ENCODE measurements at regions not wholly inside any gene's neighbourhood (a gene's known extent, or its start where the extent isn't known, plus 50 kb on each side); places are given as distances from the start of the nearest gene placed in this dataset.

- no peak overlapping the region for H3K4me3 ChIP-seq (ENCODE audit: control insufficient read depth, low read depth, low read length)
- TF ChIP-seq CTCF (conservative IDR thresholded peaks at IDR 0.05; ENCODE audit: control insufficient read depth, insufficient read depth, low read depth, low read length), result no peak
- DNase-seq (ENCODE audit: low read depth), result no peak
Measured at GRCh38 chrX:98516120-98516519, 1632.4 kb downstream of the RPA4 start.

- H3K4me3 ChIP-seq (ENCODE audit: control insufficient read depth, low read depth, low read length), result no peak overlapping the region
- TF ChIP-seq CTCF (conservative IDR thresholded peaks at IDR 0.05; ENCODE audit: control insufficient read depth, insufficient read depth, low read depth, low read length), result no peak
- DNase-seq (ENCODE audit: low read depth), result no peak
Measured at GRCh38 chrX:98523026-98523425, 1639.3 kb downstream of the RPA4 start.

GRCh38 chrX:98523521-98523920 lies 1639.8 kb downstream of the RPA4 start:
- no peak for DNase-seq (ENCODE audit: low read depth)
- TF ChIP-seq CTCF (conservative IDR thresholded peaks at IDR 0.05; ENCODE audit: control insufficient read depth, insufficient read depth, low read depth, low read length), result no peak
- no peak overlapping the region for H3K4me3 ChIP-seq (ENCODE audit: control insufficient read depth, low read depth, low read length)

- H3K4me3 ChIP-seq (ENCODE audit: control insufficient read depth, low read depth, low read length), result no peak overlapping the region
- no peak for TF ChIP-seq CTCF (conservative IDR thresholded peaks at IDR 0.05; ENCODE audit: control insufficient read depth, insufficient read depth, low read depth, low read length)
- DNase-seq (ENCODE audit: low read depth), result no peak
Measured at GRCh38 chrX:98548519-98548918, 1664.8 kb downstream of the RPA4 start.

- no peak for TF ChIP-seq CTCF (conservative IDR thresholded peaks at IDR 0.05; ENCODE audit: control insufficient read depth, insufficient read depth, low read depth, low read length)
- DNase-seq (ENCODE audit: low read depth), result no peak
- no peak overlapping the region for H3K4me3 ChIP-seq (ENCODE audit: control insufficient read depth, low read depth, low read length)
Measured at GRCh38 chrX:98568795-98569194, 1685.1 kb downstream of the RPA4 start.

GRCh38 chrX:98605941-98606340 lies 1722.2 kb downstream of the RPA4 start:
- TF ChIP-seq CTCF (conservative IDR thresholded peaks at IDR 0.05; ENCODE audit: control insufficient read depth, insufficient read depth, low read depth, low read length), result no peak
- DNase-seq (ENCODE audit: low read depth), result no peak
- H3K4me3 ChIP-seq (ENCODE audit: control insufficient read depth, low read depth, low read length), result no peak overlapping the region

DNA sequence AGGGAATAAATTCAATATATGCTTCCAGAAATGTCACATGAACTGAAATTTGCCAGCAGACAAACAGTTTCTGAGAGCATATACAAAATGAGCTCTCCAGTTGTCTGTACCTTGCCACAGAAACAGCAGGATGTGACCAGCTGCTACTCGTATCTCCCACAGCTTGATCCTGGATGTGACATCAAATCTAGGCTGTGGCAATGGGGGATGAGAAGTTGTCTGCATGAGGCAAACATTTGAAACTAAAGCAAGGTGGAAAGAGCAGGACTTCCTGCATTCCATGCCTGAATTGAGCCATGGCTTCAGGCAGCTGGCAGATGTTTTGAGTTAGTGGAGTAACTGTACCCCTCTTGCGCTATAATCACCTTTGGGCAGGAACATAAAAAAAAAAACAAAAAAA lies 1724.0 kb downstream of the RPA4 start:
- no peak for TF ChIP-seq CTCF (conservative IDR thresholded peaks at IDR 0.05; ENCODE audit: control insufficient read depth, insufficient read depth, low read depth, low read length)
- no peak for DNase-seq (ENCODE audit: low read depth)
- H3K4me3 ChIP-seq (ENCODE audit: control insufficient read depth, low read depth, low read length), result no peak overlapping the region
